ENCODE measurements at regions not wholly inside any gene's neighbourhood (a gene's known extent, or its start where the extent isn't known, plus 50 kb on each side); places are given as distances from the start of the nearest gene placed in this dataset.

DNA sequence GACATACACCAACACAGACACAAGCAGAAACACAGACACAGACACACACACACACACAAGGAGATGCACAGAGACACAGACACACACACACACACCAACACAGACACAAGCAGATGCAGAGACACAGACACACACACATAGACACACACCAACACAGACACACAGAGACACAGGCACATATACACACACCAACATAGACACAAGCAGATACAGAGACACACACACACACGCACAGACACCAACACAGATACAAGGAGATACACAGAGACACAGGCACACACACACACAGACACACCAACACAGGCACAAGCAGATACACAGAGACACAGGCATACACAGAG is 347.2 kb upstream of the KLF6 start:
- TF ChIP-seq, protein P1, sequence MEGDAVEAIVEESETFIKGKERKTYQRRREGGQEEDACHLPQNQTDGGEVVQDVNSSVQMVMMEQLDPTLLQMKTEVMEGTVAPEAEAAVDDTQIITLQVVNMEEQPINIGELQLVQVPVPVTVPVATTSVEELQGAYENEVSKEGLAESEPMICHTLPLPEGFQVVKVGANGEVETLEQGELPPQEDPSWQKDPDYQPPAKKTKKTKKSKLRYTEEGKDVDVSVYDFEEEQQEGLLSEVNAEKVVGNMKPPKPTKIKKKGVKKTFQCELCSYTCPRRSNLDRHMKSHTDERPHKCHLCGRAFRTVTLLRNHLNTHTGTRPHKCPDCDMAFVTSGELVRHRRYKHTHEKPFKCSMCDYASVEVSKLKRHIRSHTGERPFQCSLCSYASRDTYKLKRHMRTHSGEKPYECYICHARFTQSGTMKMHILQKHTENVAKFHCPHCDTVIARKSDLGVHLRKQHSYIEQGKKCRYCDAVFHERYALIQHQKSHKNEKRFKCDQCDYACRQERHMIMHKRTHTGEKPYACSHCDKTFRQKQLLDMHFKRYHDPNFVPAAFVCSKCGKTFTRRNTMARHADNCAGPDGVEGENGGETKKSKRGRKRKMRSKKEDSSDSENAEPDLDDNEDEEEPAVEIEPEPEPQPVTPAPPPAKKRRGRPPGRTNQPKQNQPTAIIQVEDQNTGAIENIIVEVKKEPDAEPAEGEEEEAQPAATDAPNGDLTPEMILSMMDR (optimal IDR thresholded peaks at IDR 0.05 in 1 of 3, IDR thresholded peaks at IDR 0.05 in 1 of 3, conservative IDR thresholded peaks at IDR 0.05 in 1 of 3; ENCODE audit: extremely low read depth in 1 of 3, insufficient read depth in 2 of 3, low read length in 3 of 3): no peak
- no peak for TF ChIP-seq EZH2 (IDR thresholded peaks at IDR 0.05; ENCODE audit: low read length)

Measured in keratinocyte (primary cell).